LNCaP clone FGC (cell line): ENCODE measurements at regions not wholly inside any gene's neighbourhood (a gene's known extent, or its start where the extent isn't known, plus 50 kb on each side); places are given as distances from the start of the nearest gene placed in this dataset.

Experiments used
- DNase-seq: peaks from one replicate; pipeline ENCODE4 v3.0.0-alpha.2; 2011; ENCODE audit warnings: low read depth
- H3K4me3 ChIP-seq: 2 replicates; pipeline ENCODE4 v1.5.1; 2011; ENCODE audit warnings: mild to moderate bottlenecking, low read depth, low read length, control low read depth
- CTCF ChIP-seq: IDR thresholded peaks from 2 replicates; pipeline ENCODE4 v1.5.1; 2012; ENCODE audit warnings: mild to moderate bottlenecking; ENCODE audit not compliant: control insufficient read depth, insufficient read depth; ENCODE audit errors: extremely low read depth

GRCh38 chr2:236346366-236346765 lies 82.2 kb upstream of the ASB18 start:
- no peak for DNase-seq
- H3K4me3 ChIP-seq, result no peak overlapping the region
- no peak for TF ChIP-seq CTCF

GRCh38 chr2:236348279-236348678 lies 84.1 kb upstream of the ASB18 start:
- H3K4me3 ChIP-seq, result no peak overlapping the region
- TF ChIP-seq CTCF, result no peak
- DNase-seq, result no peak

- no peak for DNase-seq
- H3K4me3 ChIP-seq, result no peak overlapping the region
- no peak for TF ChIP-seq CTCF
These were observed 84.8 kb upstream of the ASB18 start for GRCh38 chr2:236348976-236349375.

GRCh38 chr2:236350426-236350825 lies 86.2 kb upstream of the ASB18 start:
- no peak for TF ChIP-seq CTCF
- no peak overlapping the region for H3K4me3 ChIP-seq
- no peak for DNase-seq

- DNase-seq, result no peak
- no peak for TF ChIP-seq CTCF
- H3K4me3 ChIP-seq, result no peak overlapping the region
These were observed 87.8 kb upstream of the ASB18 start for GRCh38 chr2:236351966-236352525.

GRCh38 chr2:236352761-236353593 lies 88.8 kb upstream of the ASB18 start:
- no peak overlapping the region for H3K4me3 ChIP-seq
- peak; percentile 71 for TF ChIP-seq CTCF
- DNase-seq, result peak; percentile 18

GRCh38 chr2:236353594-236353942 lies 89.4 kb upstream of the ASB18 start:
- H3K4me3 ChIP-seq, result no peak overlapping the region
- no peak for DNase-seq
- no peak for TF ChIP-seq CTCF
